Mucosa of descending colon (tissue), 3 donors: ENCODE measurements at regions not wholly inside any gene's neighbourhood (a gene's known extent, or its start where the extent isn't known, plus 50 kb on each side); places are given as distances from the start of the nearest gene placed in this dataset.

Experiments used
- ATAC-seq: fragments of 200-7000 bp; cut with Tn5 transposase; one replicate; pipeline ENCODE4 v1.9.1; 2020; ENCODE audit warnings: mild to moderate bottlenecking, moderate library complexity
- DNase-seq, 3 donors: peaks; one replicate each; pipeline ENCODE4 v3.0.0-alpha.2; 2020
- H3K36me3 ChIP-seq: fragments of 200-600 bp; one replicate; pipeline ENCODE4 v1.8.0; 2021; ENCODE audit warnings: low read depth, mild to moderate bottlenecking
- H3K4me1 ChIP-seq: fragments of 200-600 bp; one replicate; pipeline ENCODE4 v1.8.0; 2021; ENCODE audit warnings: low read depth, mild to moderate bottlenecking
- H3K4me3 ChIP-seq: fragments of 200-600 bp; one replicate; pipeline ENCODE4 v1.8.0; 2021; ENCODE audit warnings: mild to moderate bottlenecking
- H3K9me3 ChIP-seq: fragments of 200-600 bp; one replicate; pipeline ENCODE4 v1.8.0; 2021; ENCODE audit warnings: mild to moderate bottlenecking
- intact Hi-C, 2 donors: fragments of 100-400 bp; cut with DNase I in 1 of 2; cut with micrococcal nuclease in 1 of 2; formaldehyde crosslinking; loops; one replicate each; pipeline versions ENCODE4 v1.11.0 to v1.11.1; 2022; cut with DNase I, micrococcal nuclease
- TF ChIP-seq, protein P1 (sequence below): fragments of 200-600 bp; IDR thresholded peaks from one replicate; pipeline ENCODE4 v1.8.0; 2022; ENCODE audit warnings: antibody characterized with exemption, mild to moderate bottlenecking
- donor health status: DM: no; HTN: no; CAD: no; lungs with moderate emphysema.
- donor health status: DM: no; HTN: no; CAD: no.
- donor health status: DM: no; HTN: yes; CAD: no.

DNA sequence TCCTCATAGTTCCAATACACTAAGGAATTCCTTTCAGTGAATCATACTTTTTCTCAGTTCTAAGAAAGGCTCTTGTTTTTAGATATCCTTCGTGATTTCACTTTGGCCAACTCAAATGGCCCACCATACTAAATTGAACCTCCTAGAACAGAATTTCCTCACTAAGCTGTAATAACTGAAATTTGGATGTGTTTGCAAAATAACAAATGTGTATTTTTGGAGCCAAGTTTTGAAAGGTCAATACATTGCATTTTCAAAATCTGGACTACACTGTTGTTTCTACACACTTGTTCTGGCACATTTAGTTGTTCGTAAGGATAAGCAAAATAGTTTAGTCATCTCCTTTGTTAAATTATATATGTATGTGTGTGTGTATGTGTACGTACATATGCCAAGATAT is 439.0 kb upstream of the STXBP6 start:
- intact Hi-C loops, result no loop called here
- no peak overlapping the region for H3K4me3 ChIP-seq
- H3K4me1 ChIP-seq, result no peaks in the 10 kb centered on the region
- TF ChIP-seq, protein P1, sequence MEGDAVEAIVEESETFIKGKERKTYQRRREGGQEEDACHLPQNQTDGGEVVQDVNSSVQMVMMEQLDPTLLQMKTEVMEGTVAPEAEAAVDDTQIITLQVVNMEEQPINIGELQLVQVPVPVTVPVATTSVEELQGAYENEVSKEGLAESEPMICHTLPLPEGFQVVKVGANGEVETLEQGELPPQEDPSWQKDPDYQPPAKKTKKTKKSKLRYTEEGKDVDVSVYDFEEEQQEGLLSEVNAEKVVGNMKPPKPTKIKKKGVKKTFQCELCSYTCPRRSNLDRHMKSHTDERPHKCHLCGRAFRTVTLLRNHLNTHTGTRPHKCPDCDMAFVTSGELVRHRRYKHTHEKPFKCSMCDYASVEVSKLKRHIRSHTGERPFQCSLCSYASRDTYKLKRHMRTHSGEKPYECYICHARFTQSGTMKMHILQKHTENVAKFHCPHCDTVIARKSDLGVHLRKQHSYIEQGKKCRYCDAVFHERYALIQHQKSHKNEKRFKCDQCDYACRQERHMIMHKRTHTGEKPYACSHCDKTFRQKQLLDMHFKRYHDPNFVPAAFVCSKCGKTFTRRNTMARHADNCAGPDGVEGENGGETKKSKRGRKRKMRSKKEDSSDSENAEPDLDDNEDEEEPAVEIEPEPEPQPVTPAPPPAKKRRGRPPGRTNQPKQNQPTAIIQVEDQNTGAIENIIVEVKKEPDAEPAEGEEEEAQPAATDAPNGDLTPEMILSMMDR, result no peak
- H3K9me3 ChIP-seq, result no peaks in the 10 kb centered on the region
- no peaks in the 10 kb centered on the region for H3K36me3 ChIP-seq
- DNase-seq, result no peak
- no peak for ATAC-seq

DNA sequence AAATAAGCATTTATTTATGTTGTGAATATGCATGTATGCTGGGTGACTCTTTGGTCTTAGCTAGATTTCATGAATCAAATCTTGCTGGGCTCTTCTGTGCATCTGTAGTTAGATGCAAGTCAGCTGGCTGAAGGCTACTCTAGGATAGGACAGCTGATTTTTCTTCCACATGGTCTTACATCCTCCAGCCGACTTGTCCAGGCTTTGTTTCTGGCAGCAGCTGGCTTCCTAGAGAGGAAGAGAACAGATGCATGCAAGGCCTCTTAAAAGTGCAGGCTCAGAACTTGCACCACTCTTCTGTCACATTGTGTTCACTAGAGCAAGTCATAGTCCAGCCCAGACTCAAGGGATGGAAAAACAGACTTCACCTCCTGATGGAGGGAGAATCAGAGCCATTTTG is 435.4 kb upstream of the STXBP6 start:
- Histone ChIP-seq H3K36me3 (no peaks in the 10 kb centered on the region), H3K9me3 (no peaks in the 10 kb centered on the region), H3K4me3 (no peak overlapping the region), H3K4me1 (no peaks in the 10 kb centered on the region)
- no peak for DNase-seq
- TF ChIP-seq, protein P1, result no peak
- no peak for ATAC-seq
- intact Hi-C loops, result no loop called here

DNA sequence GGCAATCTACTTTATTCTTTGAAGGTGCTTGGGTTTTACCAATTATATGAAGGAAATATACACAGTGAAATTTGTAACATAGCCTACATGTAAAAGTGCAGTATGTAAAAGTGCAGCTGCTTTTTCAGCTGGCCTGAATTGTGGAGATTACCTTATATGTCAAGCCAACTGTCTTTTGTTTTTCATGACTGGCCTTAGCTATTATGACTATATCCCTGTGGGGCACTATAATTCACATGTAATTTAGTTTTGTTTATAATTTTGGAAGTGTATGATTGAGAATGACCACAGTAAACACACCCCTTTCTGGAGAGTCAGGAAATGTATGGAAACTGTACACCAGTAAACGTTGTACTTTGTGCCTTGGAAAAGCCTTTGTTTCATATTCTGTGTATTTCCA is 435.0 kb upstream of the STXBP6 start:
- TF ChIP-seq, protein P1, result no peak
- DNase-seq, result no peak
- Histone ChIP-seq H3K4me1 (no peaks in the 10 kb centered on the region), H3K4me3 (no peak overlapping the region), H3K9me3 (no peaks in the 10 kb centered on the region), H3K36me3 (no peaks in the 10 kb centered on the region)
- no peak for ATAC-seq
- intact Hi-C loops, result no loop called here

DNA sequence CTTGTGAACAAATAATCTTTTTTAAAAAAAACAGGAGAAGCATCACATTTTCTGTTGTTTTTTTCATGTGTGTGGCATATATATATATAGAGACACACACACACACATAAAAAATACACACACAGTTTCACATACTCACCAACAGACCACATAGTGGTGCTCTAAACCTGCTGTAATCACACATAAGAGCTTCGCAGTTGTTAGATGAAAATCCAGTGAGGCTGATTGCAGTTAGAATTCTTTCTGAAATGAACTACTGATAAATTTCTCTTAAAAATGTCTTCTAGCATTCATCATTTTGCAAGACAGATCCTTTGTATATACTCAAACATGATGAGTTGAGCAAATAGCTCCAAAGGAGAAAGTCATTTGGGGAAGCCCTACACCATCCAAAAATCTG is 434.3 kb upstream of the STXBP6 start:
- Histone ChIP-seq H3K4me3 (no peak overlapping the region), H3K9me3 (no peaks in the 10 kb centered on the region), H3K36me3 (no peaks in the 10 kb centered on the region), H3K4me1 (no peaks in the 10 kb centered on the region)
- ATAC-seq, result no peak
- intact Hi-C loops, result no loop called here
- TF ChIP-seq, protein P1, result no peak
- DNase-seq, result no peak

DNA sequence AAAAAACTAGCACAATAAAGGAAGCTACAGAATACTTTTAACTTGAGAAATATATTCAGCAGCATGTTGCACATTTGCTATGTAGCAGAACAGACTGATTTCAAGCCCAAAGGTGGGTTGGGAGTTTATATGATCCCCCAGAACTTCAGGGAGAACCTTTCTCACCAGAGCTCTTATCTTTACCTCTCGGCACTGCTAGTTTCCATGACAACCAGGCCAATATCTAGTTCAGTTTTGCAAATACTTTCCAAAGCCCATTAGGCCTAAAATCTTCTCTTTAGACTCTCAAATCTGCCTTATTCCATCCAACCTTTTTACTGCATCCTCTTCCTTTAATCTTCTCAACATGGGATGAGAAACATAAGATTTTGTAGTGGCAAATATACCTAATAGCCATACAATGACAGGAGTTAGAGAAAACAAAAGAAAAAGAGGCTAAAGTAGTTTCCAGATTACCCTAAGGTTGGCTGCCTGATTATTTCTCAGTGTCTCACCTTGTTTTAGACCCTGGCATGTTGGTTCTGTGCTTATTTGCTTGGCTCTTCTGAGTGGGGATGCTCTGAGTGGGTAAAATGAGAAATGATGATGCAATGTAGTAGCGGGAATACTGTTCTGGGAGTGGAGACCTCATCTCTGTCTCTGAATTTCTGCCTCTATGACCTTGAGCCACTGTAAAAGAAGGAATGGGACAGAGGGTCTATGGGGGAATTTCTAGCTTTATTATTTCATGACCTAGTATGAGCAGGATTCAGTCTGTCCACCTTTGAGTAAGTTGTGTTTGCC is 427.6 kb upstream of the STXBP6 start:
- ATAC-seq, result no peak
- no peak overlapping the region for H3K4me3 ChIP-seq
- TF ChIP-seq, protein P1, result no peak
- no peaks in the 10 kb centered on the region for H3K36me3 ChIP-seq
- no peak for DNase-seq
- intact Hi-C loops, result no loop called here
- no peaks in the 10 kb centered on the region for H3K9me3 ChIP-seq
- H3K4me1 ChIP-seq, result no peaks in the 10 kb centered on the region
